Kidney (tissue), 13 donors: ENCODE measurements at regions not wholly inside any gene's neighbourhood (a gene's known extent, or its start where the extent isn't known, plus 50 kb on each side); places are given as distances from the start of the nearest gene placed in this dataset.

ENCODE experiments used
- DNase-seq, 5 donors: peaks; one replicate each; pipeline ENCODE4 v3.0.0-alpha.2; 2013 to 2020
- FAIRE-seq: peaks from 2 replicates; lab custom pipeline; 2012; peaks lifted over from hg19 to GRCh38; lab: Jason Lieb, UNC
- H3K27ac ChIP-seq, 2 donors: one replicate each; pipeline ENCODE4 v1.7.0; 2013; ENCODE audit warnings: low read depth in 2 of 2, low read length in 2 of 2, inconsistent platforms in 1 of 2
- H3K27me3 ChIP-seq: one replicate; pipeline ENCODE4 v1.7.1; 2013; ENCODE audit warnings: low read length, inconsistent platforms; ENCODE audit not compliant: control insufficient read depth, insufficient read depth
- H3K36me3 ChIP-seq, 3 donors: one replicate each; pipeline versions ENCODE4 v1.7.0 to v1.7.1; 2013; ENCODE audit warnings: low read length in 3 of 3, control low read depth in 1 of 3, inconsistent platforms in 1 of 3; ENCODE audit not compliant: insufficient read depth in 3 of 3, control insufficient read depth in 2 of 3
- H3K4me1 ChIP-seq, 3 donors: one replicate each; pipeline versions ENCODE4 v1.7.0 to v1.7.1; 2013; ENCODE audit warnings: low read length in 3 of 3, inconsistent platforms in 1 of 3, low read depth in 1 of 3; ENCODE audit not compliant: control insufficient read depth in 2 of 3, insufficient read depth in 2 of 3
- H3K4me3 ChIP-seq, 3 donors: one replicate each; pipeline versions ENCODE4 v1.7.0 to v1.8.1; 2013; ENCODE audit warnings: low read length in 3 of 3, control low read depth in 1 of 3, inconsistent platforms in 1 of 3
- H3K9ac ChIP-seq, 3 donors: one replicate each; pipeline versions ENCODE4 v1.7.0 to v1.7.1; 2013; ENCODE audit warnings: low read length in 3 of 3, control low read depth in 1 of 3, inconsistent platforms in 1 of 3
- H3K9me3 ChIP-seq, 3 donors: one replicate each; pipeline versions ENCODE4 v1.7.0 to v1.7.1; 2013; ENCODE audit warnings: low read length in 3 of 3, control low read depth in 1 of 3, inconsistent platforms in 1 of 3; ENCODE audit not compliant: control insufficient read depth in 2 of 3, insufficient read depth in 1 of 3
- intact Hi-C: fragments of 100-400 bp; cut with DNase I; formaldehyde crosslinking; loops from one replicate; pipeline ENCODE4 v1.11.1; 2022
- TF ChIP-seq, protein P1 (sequence below): IDR thresholded peaks from 3 replicates; pipeline ENCODE4 v1.5.1; 2012; ENCODE audit warnings: mild to moderate bottlenecking, moderate library complexity, borderline replicate concordance; ENCODE audit not compliant: insufficient read depth; ENCODE audit errors: extremely low read depth
- donor health status: control.
- donor health status: control.
- donor health status: control.
- donor health status: control.
- donor health status: control.
- donor health status: DM: yes; HTN: yes; CAD: no.
- donor health status: Normal renal cell carcinoma (clear cell type).

- no peak overlapping the region for H3K27ac ChIP-seq
- no peaks in the 10 kb centered on the region for H3K9me3 ChIP-seq
- intact Hi-C loops: no loop called here
- TF ChIP-seq, protein P1, sequence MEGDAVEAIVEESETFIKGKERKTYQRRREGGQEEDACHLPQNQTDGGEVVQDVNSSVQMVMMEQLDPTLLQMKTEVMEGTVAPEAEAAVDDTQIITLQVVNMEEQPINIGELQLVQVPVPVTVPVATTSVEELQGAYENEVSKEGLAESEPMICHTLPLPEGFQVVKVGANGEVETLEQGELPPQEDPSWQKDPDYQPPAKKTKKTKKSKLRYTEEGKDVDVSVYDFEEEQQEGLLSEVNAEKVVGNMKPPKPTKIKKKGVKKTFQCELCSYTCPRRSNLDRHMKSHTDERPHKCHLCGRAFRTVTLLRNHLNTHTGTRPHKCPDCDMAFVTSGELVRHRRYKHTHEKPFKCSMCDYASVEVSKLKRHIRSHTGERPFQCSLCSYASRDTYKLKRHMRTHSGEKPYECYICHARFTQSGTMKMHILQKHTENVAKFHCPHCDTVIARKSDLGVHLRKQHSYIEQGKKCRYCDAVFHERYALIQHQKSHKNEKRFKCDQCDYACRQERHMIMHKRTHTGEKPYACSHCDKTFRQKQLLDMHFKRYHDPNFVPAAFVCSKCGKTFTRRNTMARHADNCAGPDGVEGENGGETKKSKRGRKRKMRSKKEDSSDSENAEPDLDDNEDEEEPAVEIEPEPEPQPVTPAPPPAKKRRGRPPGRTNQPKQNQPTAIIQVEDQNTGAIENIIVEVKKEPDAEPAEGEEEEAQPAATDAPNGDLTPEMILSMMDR: no peak
- H3K9ac ChIP-seq: no peak overlapping the region
- DNase-seq: no peak
- H3K36me3 ChIP-seq: no peaks in the 10 kb centered on the region
- no peak overlapping the region for H3K4me3 ChIP-seq
- no peaks in the 10 kb centered on the region for H3K27me3 ChIP-seq
- H3K4me1 ChIP-seq: peaks cover 0 to 3% (median 0%) of the 10 kb centered on the region in 3 donors
- no peak for FAIRE-seq
Observed at GRCh38 chr12:91685917-91686316, 459.7 kb downstream of the BTG1 start.

- no peaks in the 10 kb centered on the region for H3K4me1 ChIP-seq
- intact Hi-C loops: no loop called here
- H3K36me3 ChIP-seq: no peaks in the 10 kb centered on the region
- no peak for FAIRE-seq
- no peak for DNase-seq
- TF ChIP-seq, protein P1: no peak
- no peak overlapping the region for H3K9ac ChIP-seq
- H3K27me3 ChIP-seq: no peaks in the 10 kb centered on the region
- H3K9me3 ChIP-seq: no peaks in the 10 kb centered on the region
- H3K27ac ChIP-seq: no peak overlapping the region
- no peak overlapping the region for H3K4me3 ChIP-seq
Observed at GRCh38 chr12:91681751-91682150, 463.9 kb downstream of the BTG1 start.

DNA sequence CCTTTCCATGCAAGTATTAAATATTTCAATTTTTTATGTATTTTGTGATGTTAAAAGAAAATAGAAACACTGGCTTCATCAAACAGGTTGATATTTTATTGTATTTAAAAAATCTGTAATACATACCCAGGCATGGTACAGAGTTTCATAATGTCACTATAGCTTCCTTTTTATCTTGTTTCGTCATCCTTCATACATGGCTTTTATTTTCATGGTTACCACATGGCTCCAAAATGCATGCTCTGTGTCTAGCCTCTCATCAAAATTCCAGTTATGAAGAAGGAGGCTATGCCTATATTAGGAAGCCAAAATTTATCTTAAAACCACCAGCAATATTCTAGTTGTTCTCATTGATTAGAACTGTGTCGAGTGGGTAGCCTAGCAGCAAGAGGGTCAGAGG lies 464.8 kb downstream of the BTG1 start:
- Histone ChIP-seq H3K36me3 (no peaks in the 10 kb centered on the region), H3K27me3 (no peaks in the 10 kb centered on the region), H3K9ac (no peak overlapping the region), H3K4me1 (no peaks in the 10 kb centered on the region), H3K4me3 (no peak overlapping the region), H3K9me3 (no peaks in the 10 kb centered on the region), H3K27ac (no peak overlapping the region)
- no peak for FAIRE-seq
- intact Hi-C loops: no loop called here
- no peak for DNase-seq
- TF ChIP-seq, protein P1: no peak

GRCh38 chr12:91677556-91677955 lies 468.1 kb downstream of the BTG1 start:
- Histone ChIP-seq H3K9me3 (no peaks in the 10 kb centered on the region), H3K27me3 (no peaks in the 10 kb centered on the region), H3K36me3 (no peaks in the 10 kb centered on the region), H3K4me3 (no peak overlapping the region), H3K9ac (no peak overlapping the region), H3K4me1 (no peaks in the 10 kb centered on the region), H3K27ac (no peak overlapping the region)
- TF ChIP-seq, protein P1: no peak
- intact Hi-C loops: no loop called here
- FAIRE-seq (no peak), DNase-seq (no peak)
